GM12878 (cell line): ENCODE measurements at regions not wholly inside any gene's neighbourhood (a gene's known extent, or its start where the extent isn't known, plus 50 kb on each side); places are given as distances from the start of the nearest gene placed in this dataset.

Experiments
- SIX5 ChIP-seq: IDR thresholded peaks from 2 replicates; pipeline ENCODE4 v1.6.1; 2011; ENCODE audit warnings: mild to moderate bottlenecking, low read depth, low read length, moderate library complexity; ENCODE audit not compliant: severe bottlenecking
- SREBF2 ChIP-seq: IDR thresholded peaks from 2 replicates; pipeline ENCODE4 v1.6.1; 2012; ENCODE audit warnings: mild to moderate bottlenecking, low read length
- ZSCAN29 ChIP-seq: fragments of 450-650 bp; IDR thresholded peaks from 2 replicates; pipeline ENCODE4 v1.6.1; 2017; ENCODE audit warnings: mild to moderate bottlenecking, moderate library complexity
- TF ChIP-seq, protein P1 (sequence below), 3 experiments: IDR thresholded peaks in 2 of 3; conservative IDR thresholded peaks in 1 of 3; 2 replicates each; pipeline ENCODE4 v1.5.1; 2011; ENCODE audit warnings: low read depth in 3 of 3, low read length in 3 of 3, mild to moderate bottlenecking in 3 of 3, control low read depth in 2 of 3, moderate library complexity in 2 of 3, inconsistent platforms in 1 of 3, mixed read lengths in 1 of 3; ENCODE audit not compliant: control insufficient read depth in 2 of 3, insufficient read depth in 1 of 3; ENCODE audit errors: extremely low read depth in 1 of 3

DNA sequence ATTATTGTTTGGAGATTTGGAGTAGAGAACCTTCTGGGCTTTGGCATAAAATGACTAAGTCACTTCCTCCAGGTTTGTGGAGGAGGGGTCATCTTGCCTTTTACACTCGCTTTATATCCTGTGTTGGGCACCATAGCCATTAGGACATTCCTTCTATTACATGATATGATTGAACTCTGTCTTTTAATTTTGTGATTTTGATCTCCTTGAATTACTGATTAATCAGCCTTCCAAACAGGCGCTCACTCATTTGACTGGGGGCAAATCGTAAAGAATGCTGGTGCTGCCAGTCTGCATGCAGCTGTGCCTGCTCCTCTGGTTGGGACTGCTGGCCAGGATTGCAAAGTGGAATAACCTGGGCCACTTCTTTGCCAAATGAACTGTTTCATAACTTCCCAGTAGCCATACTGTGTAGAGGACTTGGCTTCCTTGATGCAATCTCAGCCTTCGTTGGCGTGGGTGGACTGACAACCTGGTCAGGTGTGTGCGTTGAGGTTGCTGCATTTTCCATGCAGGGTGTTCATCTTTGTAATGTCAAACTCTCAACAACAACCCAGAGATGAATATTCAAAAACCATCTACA is 65.9 kb upstream of the RAB11FIP2 start:
- TF ChIP-seq, protein P1, sequence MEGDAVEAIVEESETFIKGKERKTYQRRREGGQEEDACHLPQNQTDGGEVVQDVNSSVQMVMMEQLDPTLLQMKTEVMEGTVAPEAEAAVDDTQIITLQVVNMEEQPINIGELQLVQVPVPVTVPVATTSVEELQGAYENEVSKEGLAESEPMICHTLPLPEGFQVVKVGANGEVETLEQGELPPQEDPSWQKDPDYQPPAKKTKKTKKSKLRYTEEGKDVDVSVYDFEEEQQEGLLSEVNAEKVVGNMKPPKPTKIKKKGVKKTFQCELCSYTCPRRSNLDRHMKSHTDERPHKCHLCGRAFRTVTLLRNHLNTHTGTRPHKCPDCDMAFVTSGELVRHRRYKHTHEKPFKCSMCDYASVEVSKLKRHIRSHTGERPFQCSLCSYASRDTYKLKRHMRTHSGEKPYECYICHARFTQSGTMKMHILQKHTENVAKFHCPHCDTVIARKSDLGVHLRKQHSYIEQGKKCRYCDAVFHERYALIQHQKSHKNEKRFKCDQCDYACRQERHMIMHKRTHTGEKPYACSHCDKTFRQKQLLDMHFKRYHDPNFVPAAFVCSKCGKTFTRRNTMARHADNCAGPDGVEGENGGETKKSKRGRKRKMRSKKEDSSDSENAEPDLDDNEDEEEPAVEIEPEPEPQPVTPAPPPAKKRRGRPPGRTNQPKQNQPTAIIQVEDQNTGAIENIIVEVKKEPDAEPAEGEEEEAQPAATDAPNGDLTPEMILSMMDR (IDR thresholded peaks at IDR 0.05 in 2 of 3, conservative IDR thresholded peaks at IDR 0.05 in 1 of 3; ENCODE audit: control insufficient read depth in 2 of 3, extremely low read depth in 1 of 3, insufficient read depth in 1 of 3, low read depth in 3 of 3, low read length in 3 of 3), result no peak
- TF ChIP-seq SIX5 (no peak), SREBF2 (no peak), ZSCAN29 (no peak)
